ENCODE measurements at regions not wholly inside any gene's neighbourhood (a gene's known extent, or its start where the extent isn't known, plus 50 kb on each side); places are given as distances from the start of the nearest gene placed in this dataset.

DNA sequence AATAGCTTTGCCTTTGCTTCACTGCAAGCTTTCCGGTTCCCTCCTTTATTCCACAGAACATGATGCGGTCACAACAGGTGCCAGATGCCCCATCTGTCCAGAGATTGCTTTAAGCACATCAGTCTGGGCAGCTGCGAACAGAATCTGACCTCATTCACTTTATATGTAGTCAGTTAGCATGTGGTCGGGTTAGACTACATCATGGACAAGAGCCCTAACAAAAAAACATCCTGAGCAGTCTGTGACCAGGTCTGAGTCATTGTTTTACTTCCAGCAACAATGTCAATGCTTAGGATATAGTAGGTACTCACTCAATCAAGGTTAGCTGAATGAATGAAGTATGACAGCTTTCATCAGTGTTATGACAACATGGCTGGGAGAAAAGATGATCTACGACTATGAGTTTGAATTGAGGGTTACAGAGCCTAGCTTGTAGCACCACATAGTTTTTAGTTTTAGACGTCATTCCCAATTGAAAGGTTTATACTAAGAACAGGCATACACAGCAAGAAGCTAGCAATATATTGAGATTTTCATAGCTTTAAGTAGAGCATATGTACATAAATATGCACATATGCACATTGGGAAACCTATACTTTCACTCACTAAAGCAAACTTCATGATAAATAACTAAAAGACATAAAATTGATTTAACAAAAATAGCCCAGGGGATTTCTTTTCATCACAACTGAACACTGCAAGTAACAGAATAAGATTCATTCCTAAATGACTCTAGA lies 64.2 kb upstream of the TMCC3 start:
- TF ChIP-seq EP300 (conservative IDR thresholded peaks at IDR 0.05; ENCODE audit: poor library complexity, severe bottlenecking) (no peak), TAF1 (IDR thresholded peaks at IDR 0.05; ENCODE audit: low read depth) (no peak), RAD21 (conservative IDR thresholded peaks at IDR 0.05) (no peak), SMC3 (conservative IDR thresholded peaks at IDR 0.05; ENCODE audit: poor library complexity) (no peak), EZH2 (IDR thresholded peaks at IDR 0.05; ENCODE audit: borderline replicate concordance, insufficient read depth, low read length, poor library complexity, severe bottlenecking) (no peak), POLR2AphosphoS5 (IDR thresholded peaks at IDR 0.05) (no peak)
- TF ChIP-seq, protein P1, sequence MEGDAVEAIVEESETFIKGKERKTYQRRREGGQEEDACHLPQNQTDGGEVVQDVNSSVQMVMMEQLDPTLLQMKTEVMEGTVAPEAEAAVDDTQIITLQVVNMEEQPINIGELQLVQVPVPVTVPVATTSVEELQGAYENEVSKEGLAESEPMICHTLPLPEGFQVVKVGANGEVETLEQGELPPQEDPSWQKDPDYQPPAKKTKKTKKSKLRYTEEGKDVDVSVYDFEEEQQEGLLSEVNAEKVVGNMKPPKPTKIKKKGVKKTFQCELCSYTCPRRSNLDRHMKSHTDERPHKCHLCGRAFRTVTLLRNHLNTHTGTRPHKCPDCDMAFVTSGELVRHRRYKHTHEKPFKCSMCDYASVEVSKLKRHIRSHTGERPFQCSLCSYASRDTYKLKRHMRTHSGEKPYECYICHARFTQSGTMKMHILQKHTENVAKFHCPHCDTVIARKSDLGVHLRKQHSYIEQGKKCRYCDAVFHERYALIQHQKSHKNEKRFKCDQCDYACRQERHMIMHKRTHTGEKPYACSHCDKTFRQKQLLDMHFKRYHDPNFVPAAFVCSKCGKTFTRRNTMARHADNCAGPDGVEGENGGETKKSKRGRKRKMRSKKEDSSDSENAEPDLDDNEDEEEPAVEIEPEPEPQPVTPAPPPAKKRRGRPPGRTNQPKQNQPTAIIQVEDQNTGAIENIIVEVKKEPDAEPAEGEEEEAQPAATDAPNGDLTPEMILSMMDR (IDR thresholded peaks at IDR 0.05; ENCODE audit: poor library complexity, severe bottlenecking) = no peak
